Endothelial cell of umbilical vein (primary cell): ENCODE measurements at regions not wholly inside any gene's neighbourhood (a gene's known extent, or its start where the extent isn't known, plus 50 kb on each side); places are given as distances from the start of the nearest gene placed in this dataset.

Experiments
- BruUV-seq: library from RNA; stranded (reverse); fragments of 400-500 nt; replicated peaks from 2 replicates; lab custom pipeline; 2021; lab: Mats Ljungman, UMichigan
- CTCF ChIA-PET: fragments of 300-600, 350-600 bp; sonication (Branson Sonifier 250); formaldehyde crosslinking; loops from one replicate; lab custom pipeline; 2021; ENCODE audit warnings: antibody characterized with exemption, inconsistent platforms; lab: Charles Lee
- POLR2A ChIA-PET: fragments of 300-600, 350-600 bp; sonication (Branson Sonifier 250); formaldehyde crosslinking; loops from one replicate; lab custom pipeline; 2021; ENCODE audit warnings: antibody characterized with exemption, inconsistent platforms; lab: Charles Lee
- DNase-seq: peaks from one replicate; pipeline ENCODE4 v3.0.0-alpha.2; 2011; ENCODE audit warnings: low read depth, low spot score
- FAIRE-seq: peaks from 2 replicates; lab custom pipeline; 2011; peaks lifted over from hg19 to GRCh38; lab: Jason Lieb, UNC
- H2AFZ ChIP-seq: 2 replicates; pipeline ENCODE4 v1.6.0; 2012; ENCODE audit warnings: low read depth, low read length, control low read depth, inconsistent platforms
- H3K27ac ChIP-seq: 2 replicates; pipeline ENCODE4 v1.5.1; 2011; ENCODE audit warnings: low read depth, mild to moderate bottlenecking, control low read depth, low read length, moderate library complexity; ENCODE audit not compliant: insufficient read depth
- H3K27me3 ChIP-seq, 2 experiments: 2 replicates each; pipeline versions ENCODE4 v1.6.0 to v1.6.1; 2011; ENCODE audit warnings: low read length in 2 of 2, mixed read lengths in 1 of 2; ENCODE audit not compliant: control insufficient read depth in 2 of 2, insufficient read depth in 2 of 2
- H3K36me3 ChIP-seq, 2 experiments: 2 replicates in 1 of 2; 3 replicates in 1 of 2; pipeline ENCODE4 v1.5.1; 2011; ENCODE audit warnings: low read length in 2 of 2, mild to moderate bottlenecking in 1 of 2, moderate library complexity in 1 of 2; ENCODE audit not compliant: control insufficient read depth in 2 of 2, insufficient read depth in 2 of 2; ENCODE audit errors: extremely low read depth in 1 of 2
- H3K4me1 ChIP-seq: 3 replicates; pipeline ENCODE4 v1.5.1; 2011; ENCODE audit warnings: mild to moderate bottlenecking, low read length; ENCODE audit not compliant: control insufficient read depth, insufficient read depth; ENCODE audit errors: extremely low read depth
- H3K4me2 ChIP-seq: 2 replicates; pipeline ENCODE4 v1.6.1; 2011; ENCODE audit warnings: low read length, control low read depth, mixed read lengths; ENCODE audit not compliant: insufficient read depth
- H3K4me3 ChIP-seq, 3 experiments: fragments of 200-600 bp in 1 of 3; sonication (generic), shearing (Covaris generic) in 1 of 3; replicated peaks in 1 of 3; 2 replicates each; pipeline ENCODE4 v1.5.1; 2011 to 2016; ENCODE audit warnings: control low read depth in 3 of 3, low read length in 3 of 3, mild to moderate bottlenecking in 2 of 3, inconsistent platforms in 1 of 3, low read depth in 1 of 3, moderate library complexity in 1 of 3; ENCODE audit not compliant: insufficient read depth in 1 of 3
- H3K79me2 ChIP-seq: 2 replicates; pipeline ENCODE4 v1.6.0; 2012; ENCODE audit warnings: low read length, inconsistent platforms; ENCODE audit not compliant: control insufficient read depth, insufficient read depth
- H3K9ac ChIP-seq: replicated peaks from 2 replicates; pipeline ENCODE3; 2011; ENCODE audit warnings: low read length, control low read depth; ENCODE audit not compliant: insufficient read depth; ENCODE audit errors: extremely low read depth
- H3K9me1 ChIP-seq: replicated peaks from 3 replicates; pipeline ENCODE4 v1.6.0; 2011; ENCODE audit warnings: mild to moderate bottlenecking, low read length; ENCODE audit not compliant: control insufficient read depth, insufficient read depth; ENCODE audit errors: extremely low read depth
- H3K9me3 ChIP-seq: replicated peaks from 2 replicates; pipeline ENCODE4 v1.5.1; 2012; ENCODE audit warnings: low read length, inconsistent platforms; ENCODE audit not compliant: control insufficient read depth, insufficient read depth
- H4K20me1 ChIP-seq: replicated peaks from 2 replicates; pipeline ENCODE3; 2011; ENCODE audit warnings: mild to moderate bottlenecking, low read length; ENCODE audit not compliant: control insufficient read depth, insufficient read depth; ENCODE audit errors: extremely low read depth
- CTCF ChIP-seq, 2 donors: IDR thresholded peaks; 1 replicate in 1 of 2; 2 replicates in 1 of 2; pipeline ENCODE4 v1.5.1; 2011; ENCODE audit warnings: low read length in 2 of 2, mild to moderate bottlenecking in 2 of 2, moderate library complexity in 2 of 2, control low read depth in 1 of 2, inconsistent platforms in 1 of 2, low read depth in 1 of 2; ENCODE audit not compliant: insufficient read depth in 1 of 2; ENCODE audit errors: extremely low read depth in 1 of 2
- EZH2 ChIP-seq: IDR thresholded peaks from 2 replicates; pipeline ENCODE4 v1.6.1; 2012; ENCODE audit warnings: borderline replicate concordance, low read depth, mild to moderate bottlenecking, moderate library complexity, low read length, inconsistent platforms; ENCODE audit not compliant: severe bottlenecking
- FOS ChIP-seq: IDR thresholded peaks from 2 replicates; pipeline ENCODE4 v1.6.1; 2011; ENCODE audit warnings: mild to moderate bottlenecking, low read length, moderate library complexity, borderline replicate concordance; ENCODE audit not compliant: insufficient read depth
- GATA2 ChIP-seq: IDR thresholded peaks from 2 replicates; pipeline ENCODE4 v1.7.0; 2011; ENCODE audit warnings: low read depth, mild to moderate bottlenecking, moderate library complexity, mixed read lengths, low read length; ENCODE audit not compliant: insufficient read length, insufficient read depth
- JUN ChIP-seq: IDR thresholded peaks from 2 replicates; pipeline ENCODE4 v1.6.1; 2011; ENCODE audit warnings: borderline replicate concordance, low read depth; ENCODE audit not compliant: insufficient read length, insufficient read depth
- MYC ChIP-seq: IDR thresholded peaks from one replicate; pipeline ENCODE4 v1.6.1; 2011; ENCODE audit warnings: mild to moderate bottlenecking, low read depth, low read length
- POLR2A ChIP-seq: IDR thresholded peaks from 2 replicates; pipeline ENCODE4 v1.6.1; 2012; ENCODE audit warnings: low read depth, mild to moderate bottlenecking, control low read depth, low read length
- POLR2AphosphoS5 ChIP-seq: IDR thresholded peaks from 2 replicates; pipeline ENCODE4 v1.6.1; 2012; ENCODE audit warnings: low read depth, mild to moderate bottlenecking, control low read depth, low read length, moderate library complexity; ENCODE audit not compliant: insufficient read depth
- dilution Hi-C: fragments of 300-500 bp; cut with MboI; formaldehyde crosslinking; loops from one replicate; pipeline ENCODE4 v1.15.0; 2019; ENCODE audit warnings: low sequenced_read_pairs; ENCODE audit not compliant: extremely low pct_ligation_motif_present
- intact Hi-C: fragments of 100-400 bp; cut with micrococcal nuclease; formaldehyde crosslinking; loops from one replicate; pipeline ENCODE4 v1.10.0; 2022
- TF ChIP-seq, protein P1 (sequence below): IDR thresholded peaks from 2 replicates; pipeline ENCODE4 v1.6.1; 2011; ENCODE audit not compliant: insufficient read depth, insufficient read length

DNA sequence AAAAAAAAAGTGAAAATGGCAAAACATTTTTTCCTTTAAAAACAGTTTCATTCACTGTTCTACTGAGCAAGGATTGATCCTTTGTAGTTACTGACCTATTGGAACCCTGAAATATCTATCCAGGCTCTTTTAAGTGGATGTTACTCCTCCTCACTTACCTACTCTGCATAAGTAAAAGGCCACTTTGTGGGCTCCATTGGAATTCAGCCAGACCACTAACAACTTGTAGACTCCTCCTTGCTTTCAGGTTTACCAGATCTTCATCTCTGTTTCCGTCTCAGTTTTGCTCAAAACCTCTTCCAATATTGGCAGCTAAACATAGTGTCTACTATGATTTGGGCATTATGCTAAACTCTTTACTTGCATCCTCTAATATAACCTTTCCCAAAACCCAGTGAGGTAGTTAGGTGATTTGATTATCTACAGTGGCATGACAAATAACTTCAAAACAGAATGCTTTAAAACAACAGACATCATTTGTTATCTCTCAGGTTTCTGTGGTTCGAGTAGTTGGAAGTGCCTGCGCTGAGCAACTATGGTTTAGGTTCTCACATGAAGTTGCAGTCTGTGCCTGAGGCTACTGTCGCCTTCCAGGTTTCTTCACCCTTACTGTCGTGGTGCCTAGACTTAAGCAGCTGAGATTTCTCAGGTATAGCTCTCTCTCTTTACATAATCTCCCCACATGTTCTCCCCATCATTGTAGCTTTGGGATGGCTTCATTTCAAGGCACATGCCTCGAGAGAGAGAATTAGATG lies 698.2 kb downstream of the REEP3 start:
- no peak overlapping the region for H2AFZ ChIP-seq
- no peaks in the 10 kb centered on the region for H3K79me2 ChIP-seq
- peaks cover 2% of the 10 kb centered on the region for H3K9me3 ChIP-seq
- intact Hi-C loops (no loop called here), dilution Hi-C loops (no loop called here)
- H3K9ac ChIP-seq, result no peak overlapping the region
- no peak overlapping the region for H3K4me3 ChIP-seq
- H3K27ac ChIP-seq, result no peak overlapping the region
- no peak for DNase-seq
- H3K9me1 ChIP-seq, result no peaks in the 10 kb centered on the region
- H4K20me1 ChIP-seq, result no peaks in the 10 kb centered on the region
- FAIRE-seq, result no peak
- no peaks in the 10 kb centered on the region for H3K36me3 ChIP-seq
- ChIA-PET POLR2A (no interaction called here), CTCF (no interaction called here)
- no peak for TF ChIP-seq GATA2
- TF ChIP-seq POLR2A, result no peak
- TF ChIP-seq JUN, result no peak
- no peak for TF ChIP-seq FOS
- no peak for TF ChIP-seq EZH2
- no peak for TF ChIP-seq MYC
- TF ChIP-seq, protein P1, sequence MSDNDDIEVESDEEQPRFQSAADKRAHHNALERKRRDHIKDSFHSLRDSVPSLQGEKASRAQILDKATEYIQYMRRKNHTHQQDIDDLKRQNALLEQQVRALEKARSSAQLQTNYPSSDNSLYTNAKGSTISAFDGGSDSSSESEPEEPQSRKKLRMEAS, result no peak
- no peak for TF ChIP-seq POLR2AphosphoS5
- no peak for TF ChIP-seq CTCF (IDR thresholded peaks at IDR 0.05; ENCODE audit: extremely low read depth in 1 of 2, insufficient read depth in 1 of 2, low read depth in 1 of 2, low read length in 2 of 2)
- BruUV-seq, result no TSS peak
- H3K4me1 ChIP-seq, result no peaks in the 10 kb centered on the region
- no peaks in the 10 kb centered on the region for H3K27me3 ChIP-seq
- H3K4me2 ChIP-seq, result no peak overlapping the region
